HG03354 (cell line): ENCODE measurements at regions not wholly inside any gene's neighbourhood (a gene's known extent, or its start where the extent isn't known, plus 50 kb on each side); places are given as distances from the start of the nearest gene placed in this dataset.

Experiments used
- ATAC-seq: cut with Tn5 transposase; IDR thresholded peaks from one replicate; pipeline ENCODE4 v1.9.1; 2021; ENCODE audit warnings: mild to moderate bottlenecking; ENCODE audit not compliant: unreplicated experiment, poor library complexity, severe bottlenecking

GRCh38 chr14:71661441-71661840, 270.8 kb upstream of the RGS6 start:
- no peak for ATAC-seq

- ATAC-seq = no peak
Observed at GRCh38 chr14:71662291-71662790, 269.9 kb upstream of the RGS6 start.

GRCh38 chr14:71665157-71665556, 267.1 kb upstream of the RGS6 start:
- ATAC-seq = no peak

GRCh38 chr14:71665781-71666180, 266.4 kb upstream of the RGS6 start:
- no peak for ATAC-seq

GRCh38 chr14:71666571-71667145, 265.6 kb upstream of the RGS6 start:
- no peak for ATAC-seq

GRCh38 chr14:71668186-71668912, 263.9 kb upstream of the RGS6 start:
- ATAC-seq = no peak

GRCh38 chr14:71672596-71672995, 259.6 kb upstream of the RGS6 start:
- ATAC-seq = no peak

- ATAC-seq = no peak
Observed at GRCh38 chr14:71675126-71675899, 256.9 kb upstream of the RGS6 start.

GRCh38 chr14:71675900-71676287, 256.3 kb upstream of the RGS6 start:
- ATAC-seq = no peak

GRCh38 chr14:71680736-71681387, 251.4 kb upstream of the RGS6 start:
- ATAC-seq = no peak

- ATAC-seq = no peak
Observed at GRCh38 chr14:71682337-71682736, 249.9 kb upstream of the RGS6 start.

- no peak for ATAC-seq
Observed at GRCh38 chr14:71684323-71684722, 247.9 kb upstream of the RGS6 start.

- no peak for ATAC-seq
Observed at GRCh38 chr14:71686677-71687076, 245.6 kb upstream of the RGS6 start.

- no peak for ATAC-seq
Observed at GRCh38 chr14:71687166-71687831, 244.9 kb upstream of the RGS6 start.

- ATAC-seq = no peak
Observed at GRCh38 chr14:71688576-71688975, 243.7 kb upstream of the RGS6 start.

- ATAC-seq = no peak
Observed at GRCh38 chr14:71690478-71690877, 241.8 kb upstream of the RGS6 start.

- ATAC-seq = no peak
Observed at GRCh38 chr14:71692496-71692895, 239.7 kb upstream of the RGS6 start.

- no peak for ATAC-seq
Observed at GRCh38 chr14:71693381-71693780, 238.8 kb upstream of the RGS6 start.

- no peak for ATAC-seq
Observed at GRCh38 chr14:71694591-71695530, 237.4 kb upstream of the RGS6 start.
